Parathyroid adenoma (tissue), 2 donors: ENCODE measurements at regions not wholly inside any gene's neighbourhood (a gene's known extent, or its start where the extent isn't known, plus 50 kb on each side); places are given as distances from the start of the nearest gene placed in this dataset.

Experiments
- H2AFZ ChIP-seq: fragments of 300-600 bp; sonication (generic); one replicate; pipeline ENCODE4 v1.7.0; 2017; ENCODE audit warnings: antibody characterized with exemption, mild to moderate bottlenecking
- H3K27ac ChIP-seq: fragments of 300-600 bp; sonication (generic); one replicate; pipeline ENCODE4 v1.7.0; 2017
- H3K27me3 ChIP-seq: fragments of 300-600 bp; sonication (generic); one replicate; pipeline ENCODE4 v1.7.0; 2017; ENCODE audit warnings: low read length; ENCODE audit not compliant: control insufficient read depth, insufficient read depth
- H3K36me3 ChIP-seq: fragments of 300-600 bp; sonication (generic); one replicate; pipeline ENCODE4 v1.7.0; 2017; ENCODE audit warnings: low read length; ENCODE audit not compliant: control insufficient read depth, insufficient read depth
- H3K4me1 ChIP-seq: fragments of 300-600 bp; sonication (generic); one replicate; pipeline ENCODE4 v1.7.0; 2017; ENCODE audit warnings: control low read depth
- H3K4me2 ChIP-seq: fragments of 300-600 bp; sonication (generic); one replicate; pipeline ENCODE4 v1.7.0; 2017; ENCODE audit warnings: low read length
- H3K4me3 ChIP-seq: fragments of 300-600 bp; sonication (generic); one replicate; pipeline ENCODE4 v1.7.0; 2017; ENCODE audit warnings: low read depth, low read length
- H3K79me2 ChIP-seq: fragments of 300-600 bp; sonication (generic); one replicate; pipeline ENCODE4 v1.7.0; 2017; ENCODE audit warnings: control low read depth
- H3K9ac ChIP-seq: fragments of 300-600 bp; sonication (generic); one replicate; pipeline ENCODE4 v1.7.0; 2017; ENCODE audit warnings: mild to moderate bottlenecking
- H3K9me3 ChIP-seq: fragments of 300-600 bp; sonication (generic); one replicate; pipeline ENCODE4 v1.7.0; 2017; ENCODE audit warnings: low read length; ENCODE audit not compliant: control insufficient read depth
- CTCF ChIP-seq: fragments of 300-600 bp; sonication (generic); IDR thresholded peaks from one replicate; pipeline ENCODE4 v1.7.0; 2017; ENCODE audit warnings: antibody characterized with exemption, mild to moderate bottlenecking
- donor health status: primary hyperparathyroidism.

DNA sequence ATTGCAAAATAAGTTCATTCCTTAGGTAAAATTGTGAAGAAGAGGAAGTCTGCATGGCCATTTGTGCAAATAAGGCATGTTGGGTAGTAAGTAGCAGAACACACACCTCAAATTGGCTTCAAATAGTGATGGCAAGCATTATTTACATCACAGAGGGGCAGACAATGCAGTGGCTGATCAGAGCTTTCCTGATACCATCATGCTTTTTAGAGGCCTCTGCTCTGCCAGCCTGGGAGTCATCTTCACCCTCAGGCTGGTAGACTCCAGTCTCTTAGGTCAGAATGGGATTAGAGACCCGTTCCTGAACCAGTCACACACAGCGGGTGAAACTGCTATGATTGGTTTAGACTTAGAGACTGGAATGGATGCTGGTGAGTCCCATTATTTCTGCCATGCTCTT is 396.0 kb upstream of the MCTP2 start:
- no peaks in the 10 kb centered on the region for H3K4me1 ChIP-seq
- H3K9me3 ChIP-seq = no peaks in the 10 kb centered on the region
- TF ChIP-seq CTCF = no peak
- H3K79me2 ChIP-seq = no peaks in the 10 kb centered on the region
- H3K9ac ChIP-seq = no peak overlapping the region
- no peak overlapping the region for H3K4me2 ChIP-seq
- no peaks in the 10 kb centered on the region for H3K36me3 ChIP-seq
- H3K27ac ChIP-seq = no peak overlapping the region
- no peak overlapping the region for H2AFZ ChIP-seq
- H3K4me3 ChIP-seq = no peak overlapping the region
- no peaks in the 10 kb centered on the region for H3K27me3 ChIP-seq

GRCh38 chr15:93831641-93832040 is 399.7 kb upstream of the MCTP2 start:
- no peak for TF ChIP-seq CTCF

GRCh38 chr15:93830221-93831080 is 400.9 kb upstream of the MCTP2 start:
- Histone ChIP-seq H3K36me3 (no peaks in the 10 kb centered on the region), H3K4me1 (no peaks in the 10 kb centered on the region), H3K4me3 (no peak overlapping the region), H2AFZ (no peak overlapping the region), H3K79me2 (no peaks in the 10 kb centered on the region), H3K27me3 (no peaks in the 10 kb centered on the region), H3K9me3 (no peaks in the 10 kb centered on the region), H3K4me2 (no peak overlapping the region), H3K9ac (no peak overlapping the region), H3K27ac (no peak overlapping the region)
- no peak for TF ChIP-seq CTCF

More at GRCh38 chr15:93831641-93832040, 399.7 kb upstream of the MCTP2 start:
- Histone ChIP-seq H2AFZ (no peak overlapping the region), H3K4me2 (no peak overlapping the region), H3K27me3 (no peaks in the 10 kb centered on the region), H3K27ac (no peak overlapping the region), H3K4me3 (no peak overlapping the region), H3K79me2 (no peaks in the 10 kb centered on the region), H3K9ac (no peak overlapping the region), H3K9me3 (no peaks in the 10 kb centered on the region), H3K4me1 (no peaks in the 10 kb centered on the region), H3K36me3 (no peaks in the 10 kb centered on the region)

- Histone ChIP-seq H3K79me2 (no peaks in the 10 kb centered on the region), H3K9me3 (no peaks in the 10 kb centered on the region), H3K4me1 (no peaks in the 10 kb centered on the region), H3K4me3 (no peak overlapping the region), H2AFZ (no peak overlapping the region), H3K4me2 (no peak overlapping the region), H3K36me3 (no peaks in the 10 kb centered on the region), H3K9ac (no peak overlapping the region), H3K27ac (no peak overlapping the region), H3K27me3 (no peaks in the 10 kb centered on the region)
- TF ChIP-seq CTCF = no peak
Observed at GRCh38 chr15:93829115-93829870, 402.1 kb upstream of the MCTP2 start.
